SW480 (cell line): ENCODE measurements at regions not wholly inside any gene's neighbourhood (a gene's known extent, or its start where the extent isn't known, plus 50 kb on each side); places are given as distances from the start of the nearest gene placed in this dataset.
"Not testable (repeated sequence)": the region's sequence is repeated elsewhere in the genome, so short reads cannot be mapped to it uniquely, and the experiment has no call there.

Experiments used
- DNase-seq: peaks from one replicate; pipeline ENCODE4 v3.0.0-alpha.2; 2016; ENCODE audit warnings: low spot score

- peak; percentile 98 for DNase-seq
Measured at GRCh38 chr9:108444400-108445358, 411.1 kb downstream of the ACTL7B start.

GRCh38 chr9:108443741-108444140 lies 412.0 kb downstream of the ACTL7B start:
- DNase-seq: peak; percentile 78

- DNase-seq: peak; percentile 53
Measured at GRCh38 chr9:108443019-108443633, 412.7 kb downstream of the ACTL7B start.

GRCh38 chr9:108442627-108443018 lies 413.2 kb downstream of the ACTL7B start:
- no peak for DNase-seq

GRCh38 chr9:108441726-108442125 lies 414.1 kb downstream of the ACTL7B start:
- DNase-seq: no peak

- no peak for DNase-seq
Measured at GRCh38 chr9:108441251-108441650, 414.5 kb downstream of the ACTL7B start.

- no peak for DNase-seq
Measured at GRCh38 chr9:108439947-108440346, 415.8 kb downstream of the ACTL7B start.

- no peak for DNase-seq
Measured at GRCh38 chr9:108437656-108438055, 418.1 kb downstream of the ACTL7B start.

- DNase-seq: no peak
Measured at GRCh38 chr9:108436448-108436847, 419.3 kb downstream of the ACTL7B start.

GRCh38 chr9:108434502-108434901 lies 421.3 kb downstream of the ACTL7B start:
- no peak for DNase-seq

- no peak for DNase-seq
Measured at GRCh38 chr9:108434036-108434435, 421.8 kb downstream of the ACTL7B start.

- DNase-seq: no peak
Measured at GRCh38 chr9:108430655-108431054, 425.1 kb downstream of the ACTL7B start.

GRCh38 chr9:108427751-108428150 lies 428.0 kb downstream of the ACTL7B start:
- DNase-seq: no peak

- not testable (repeated sequence) for DNase-seq
Measured at GRCh38 chr9:108426421-108426940, 429.3 kb downstream of the ACTL7B start.

GRCh38 chr9:108423433-108423832 lies 432.4 kb downstream of the ACTL7B start:
- DNase-seq: no peak

- no peak for DNase-seq
Measured at GRCh38 chr9:108419379-108419778, 436.4 kb downstream of the ACTL7B start.

- DNase-seq: no peak
Measured at GRCh38 chr9:108417726-108418125, 438.1 kb downstream of the ACTL7B start.

- DNase-seq: no peak
Measured at GRCh38 chr9:108417312-108417711, 438.5 kb downstream of the ACTL7B start.

- peak; percentile 61 for DNase-seq
Measured at GRCh38 chr9:108416324-108416723, 439.5 kb downstream of the ACTL7B start.

GRCh38 chr9:108413809-108414208 lies 442.0 kb downstream of the ACTL7B start:
- DNase-seq: no peak

- no peak for DNase-seq
Measured at GRCh38 chr9:108412755-108413154, 443.0 kb downstream of the ACTL7B start.

- no peak for DNase-seq
Measured at GRCh38 chr9:108411632-108412031, 444.2 kb downstream of the ACTL7B start.

- DNase-seq: no peak
Measured at GRCh38 chr9:108410161-108410560, 445.6 kb downstream of the ACTL7B start.
